NK-92 treated with Interleukin-12 subunit alpha and Interleukin-12 subunit beta, amount 100 ng/mL, for 24 hours (cell line): ENCODE measurements at regions not wholly inside any gene's neighbourhood (a gene's known extent, or its start where the extent isn't known, plus 50 kb on each side); places are given as distances from the start of the nearest gene placed in this dataset.
"Not testable (repeated sequence)": the region's sequence is repeated elsewhere in the genome, so short reads cannot be mapped to it uniquely, and the experiment has no call there.

Experiments
- DNase-seq: peaks from one replicate; lab custom pipeline; 2025; lab: John Stamatoyannopoulos, UW

- no peak for DNase-seq
These were observed 463.5 kb upstream of the RGMB start for GRCh38 chr5:98309785-98310598.

DNA sequence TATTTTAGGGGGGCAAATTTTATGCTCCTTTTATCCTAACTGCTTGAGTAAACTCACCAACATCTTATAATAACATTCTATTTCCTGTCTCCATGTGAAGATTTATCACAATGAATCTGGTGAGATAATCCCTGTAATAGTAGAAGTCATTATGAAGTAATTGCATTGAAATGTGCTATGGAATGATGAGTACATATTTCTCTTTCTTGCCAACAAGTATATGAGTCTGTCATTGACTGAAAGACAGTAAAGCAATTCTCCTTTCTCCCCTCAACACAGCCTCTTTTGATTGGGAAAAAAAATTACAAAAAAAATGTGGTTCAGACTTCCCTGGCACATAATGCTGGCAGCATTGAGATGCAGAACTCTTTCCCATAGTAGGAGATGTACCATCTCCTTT, 459.2 kb upstream of the RGMB start:
- DNase-seq, result no peak

GRCh38 chr5:98318386-98318785, 455.1 kb upstream of the RGMB start:
- no peak for DNase-seq

GRCh38 chr5:98319299-98320011, 454.0 kb upstream of the RGMB start:
- no peak for DNase-seq

GRCh38 chr5:98320343-98320742, 453.1 kb upstream of the RGMB start:
- DNase-seq, result no peak

GRCh38 chr5:98321361-98321760, 452.1 kb upstream of the RGMB start:
- no peak for DNase-seq

GRCh38 chr5:98325187-98325586, 448.3 kb upstream of the RGMB start:
- DNase-seq, result not testable (repeated sequence)

GRCh38 chr5:98328015-98328414, 445.4 kb upstream of the RGMB start:
- no peak for DNase-seq

- DNase-seq, result no peak
These were observed 442.6 kb upstream of the RGMB start for GRCh38 chr5:98330871-98331270.

- DNase-seq, result no peak
These were observed 439.5 kb upstream of the RGMB start for GRCh38 chr5:98333921-98334320.

DNA sequence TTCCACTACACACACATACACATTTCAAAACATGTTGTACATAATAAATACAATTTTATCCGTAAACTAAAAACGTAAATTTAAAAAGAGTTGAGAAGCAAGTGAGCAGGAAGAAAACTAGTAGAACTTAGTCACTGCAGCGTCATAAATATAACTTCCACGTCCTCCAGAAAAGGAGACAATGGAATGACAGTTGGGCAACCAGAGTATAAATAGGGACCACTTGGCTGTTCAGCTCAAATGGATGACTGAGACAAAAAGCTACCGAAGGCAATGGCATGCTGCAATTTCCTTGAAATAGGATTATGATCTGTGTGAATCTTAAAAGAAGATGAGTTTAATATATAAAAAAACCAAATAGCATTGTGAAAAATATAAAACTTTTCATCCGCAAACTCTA, 438.5 kb upstream of the RGMB start:
- no peak for DNase-seq

- no peak for DNase-seq
These were observed 434.2 kb upstream of the RGMB start for GRCh38 chr5:98339141-98339848.

DNA sequence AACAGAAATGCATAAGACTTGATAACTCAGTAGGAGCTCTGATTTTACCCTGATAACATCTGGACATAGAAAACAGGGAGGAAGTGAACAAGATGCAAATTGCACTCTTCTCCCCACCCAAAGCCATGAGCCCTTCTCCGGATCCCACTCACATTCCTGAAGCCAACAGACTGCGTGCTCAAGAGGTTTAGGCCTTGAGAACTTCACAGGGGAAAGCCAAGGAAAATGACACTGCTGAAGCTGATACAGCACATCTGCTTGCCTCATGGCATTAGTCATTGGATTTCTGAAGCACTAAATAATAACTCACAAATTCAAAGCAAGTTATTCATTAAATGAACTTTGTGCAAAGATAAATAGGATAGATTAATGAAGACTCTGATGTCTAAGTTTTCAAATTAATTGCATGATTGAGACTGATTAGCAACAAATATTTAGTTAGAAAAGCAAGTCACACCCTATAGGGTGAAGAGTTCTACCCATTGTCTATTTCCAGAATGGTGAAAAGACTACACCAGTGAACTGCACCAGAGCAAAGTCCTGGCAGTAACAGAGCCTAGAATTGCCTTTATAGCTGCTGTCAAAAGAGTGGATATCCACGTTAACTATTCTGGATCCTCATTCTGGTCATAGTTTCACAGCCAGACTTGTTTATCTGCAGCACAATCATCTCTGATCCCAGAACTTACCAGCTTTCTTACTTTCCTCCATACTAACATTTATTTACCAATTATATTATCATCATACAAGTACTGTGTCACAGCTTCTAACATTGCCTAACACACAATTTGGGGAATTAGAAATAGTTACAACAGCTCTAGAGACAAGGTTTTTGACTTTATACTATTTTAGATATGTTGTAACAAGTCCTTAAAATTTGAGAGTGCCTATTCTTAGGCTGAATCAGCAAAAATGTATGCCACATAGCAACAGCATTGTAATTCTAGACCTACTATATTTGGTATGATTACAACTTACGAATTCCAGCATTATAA, 432.1 kb upstream of the RGMB start:
- no peak for DNase-seq

GRCh38 chr5:98342958-98343660, 430.4 kb upstream of the RGMB start:
- DNase-seq, result not testable (repeated sequence)

- DNase-seq, result no peak
These were observed 424.0 kb upstream of the RGMB start for GRCh38 chr5:98349251-98349989.

- DNase-seq, result no peak
These were observed 423.5 kb upstream of the RGMB start for GRCh38 chr5:98349990-98350365.

GRCh38 chr5:98354922-98355321, 418.5 kb upstream of the RGMB start:
- no peak for DNase-seq

DNA sequence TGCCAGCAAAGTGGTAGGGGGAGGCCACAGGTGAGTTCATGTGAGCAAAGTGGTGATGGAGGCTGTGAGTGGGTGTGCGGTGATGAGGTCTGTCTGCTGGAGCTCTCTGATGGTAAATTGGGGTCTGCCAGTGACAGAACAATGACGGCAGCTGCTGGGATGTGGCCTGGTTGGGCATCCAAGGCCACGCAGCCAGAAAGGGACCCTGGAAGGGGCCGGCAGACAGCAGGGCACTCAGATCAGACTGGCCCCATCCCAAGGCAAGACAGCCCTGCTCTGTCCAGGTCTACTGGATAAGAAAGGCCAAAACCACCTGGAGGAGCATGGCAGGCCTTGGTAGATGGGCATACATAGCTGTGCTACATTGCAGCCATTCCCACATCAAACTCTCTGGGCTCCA, 412.9 kb upstream of the RGMB start:
- no peak for DNase-seq

- DNase-seq, result no peak
These were observed 410.3 kb upstream of the RGMB start for GRCh38 chr5:98363157-98363556.

- DNase-seq, result no peak
These were observed 408.9 kb upstream of the RGMB start for GRCh38 chr5:98364549-98364948.
